Germinal center (tissue), 1 donor: ENCODE measurements at regions not wholly inside any gene's neighbourhood (a gene's known extent, or its start where the extent isn't known, plus 50 kb on each side); places are given as distances from the start of the nearest gene placed in this dataset.

Experiments used
- DNase-seq: peaks from one replicate; pipeline ENCODE4 v3.0.0; 2012; ENCODE audit warnings: mixed read lengths, low spot score

DNA sequence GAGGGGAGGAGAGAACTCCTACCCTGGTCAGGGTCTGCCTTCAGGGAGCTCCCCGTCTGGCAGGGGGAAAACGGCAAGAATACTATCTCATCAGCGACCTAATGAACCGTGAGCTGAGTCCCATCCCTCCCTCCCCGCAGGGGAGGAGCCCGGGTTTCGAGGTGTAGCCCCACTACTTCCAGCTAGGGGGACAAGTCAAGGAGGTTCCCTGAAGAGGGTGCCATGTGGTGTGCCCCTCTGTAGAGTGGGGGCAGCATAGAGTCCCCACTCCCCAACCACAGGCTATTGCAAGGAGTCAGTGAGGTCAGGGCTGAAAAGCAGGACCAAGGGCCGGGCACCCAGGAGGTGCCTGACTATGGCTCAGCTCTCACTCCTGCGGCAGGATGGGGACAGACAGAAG, 50.9 kb upstream of the RXRA start:
- no peak for DNase-seq

DNA sequence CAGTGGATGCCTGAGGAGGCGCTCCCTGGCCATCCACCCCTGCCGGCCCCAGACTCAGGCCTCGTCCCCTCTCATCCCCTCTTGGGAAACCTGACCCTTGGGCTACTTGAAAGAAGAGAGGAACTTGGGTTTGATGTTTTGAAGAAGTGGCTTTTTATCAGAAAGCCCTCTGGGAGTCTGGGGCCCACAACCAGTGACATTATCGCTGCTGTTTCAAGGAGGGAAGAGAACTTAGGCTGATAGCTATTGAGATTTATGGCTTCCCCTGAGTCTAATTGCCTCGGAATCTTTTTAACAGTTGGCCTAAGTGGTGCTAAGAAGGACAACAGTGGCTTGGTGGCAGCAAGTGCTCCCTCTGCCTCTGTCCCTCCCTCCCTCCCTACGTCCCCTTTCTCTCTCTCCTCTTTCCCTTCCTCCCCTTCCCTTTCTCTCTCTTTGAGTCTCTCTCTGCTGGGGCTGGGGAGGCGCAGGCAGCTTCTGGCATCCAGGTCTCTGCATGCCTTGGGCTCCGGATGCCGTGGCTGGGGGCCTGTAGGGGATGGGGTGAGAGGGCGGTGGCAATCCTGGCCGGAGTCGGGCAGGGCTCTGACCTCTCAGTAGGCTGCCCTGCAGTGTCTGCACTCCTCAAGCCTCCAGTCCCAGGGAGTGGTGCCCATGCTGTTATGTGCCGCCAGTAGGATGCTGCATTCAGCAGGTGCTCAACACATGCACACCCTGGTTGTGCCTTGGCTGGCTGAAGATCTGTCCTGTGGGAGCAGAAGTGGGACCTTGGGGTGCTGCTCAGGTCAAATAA, 49.6 kb upstream of the RXRA start:
- DNase-seq = no peak
